Loucy (cell line): ENCODE measurements at regions not wholly inside any gene's neighbourhood (a gene's known extent, or its start where the extent isn't known, plus 50 kb on each side); places are given as distances from the start of the nearest gene placed in this dataset.
A peak's percentile ranks its signal among the peaks of the same experiment; 100 is the strongest.

Source experiments
- H2AFZ ChIP-seq: fragments of 200-600 bp; sonication (generic); 2 replicates; pipeline ENCODE4 v1.6.0; 2016; ENCODE audit warnings: antibody characterized with exemption, mild to moderate bottlenecking, low read length, moderate library complexity
- H3F3A ChIP-seq: fragments of 200-600 bp; 2 replicates; pipeline ENCODE4 v1.6.0; 2016; ENCODE audit warnings: antibody characterized with exemption, low read depth, mild to moderate bottlenecking
- H3K27me3 ChIP-seq: fragments of 200-600 bp; sonication (generic); 2 replicates; pipeline ENCODE4 v1.6.1; 2014; ENCODE audit warnings: low read length, mild to moderate bottlenecking; ENCODE audit not compliant: insufficient read depth, poor library complexity, severe bottlenecking
- H3K36me3 ChIP-seq: fragments of 200-600 bp; sonication (generic); 2 replicates; pipeline ENCODE4 v1.6.1; 2016; ENCODE audit warnings: low read length; ENCODE audit not compliant: insufficient read depth
- H3K4me1 ChIP-seq: fragments of 200-600 bp; sonication (generic); 2 replicates; pipeline ENCODE4 v1.5.1; 2014; ENCODE audit warnings: low read length, mild to moderate bottlenecking; ENCODE audit not compliant: insufficient read depth, poor library complexity, severe bottlenecking
- H3K4me2 ChIP-seq: fragments of 200-600 bp; sonication (generic); 2 replicates; pipeline ENCODE4 v1.6.0; 2014; ENCODE audit warnings: antibody characterized with exemption, low read length, low read depth, mild to moderate bottlenecking; ENCODE audit not compliant: poor library complexity, severe bottlenecking
- H3K4me3 ChIP-seq: fragments of 200-600 bp; sonication (generic); 2 replicates; pipeline ENCODE4 v1.5.1; 2014; ENCODE audit warnings: low read length, mild to moderate bottlenecking, mixed read lengths; ENCODE audit not compliant: poor library complexity, severe bottlenecking
- H3K79me2 ChIP-seq: fragments of 200-600 bp; sonication (generic); 2 replicates; pipeline ENCODE4 v1.6.1; 2014; ENCODE audit warnings: low read length; ENCODE audit not compliant: insufficient read depth
- H3K9ac ChIP-seq: fragments of 200-600 bp; sonication (generic); 2 replicates; pipeline ENCODE4 v1.6.0; 2014; ENCODE audit warnings: mild to moderate bottlenecking, low read depth, low read length, moderate library complexity; ENCODE audit not compliant: poor library complexity, severe bottlenecking
- H3K9me2 ChIP-seq: fragments of 200-600 bp; sonication (generic); replicated peaks from 2 replicates; pipeline ENCODE4 v1.6.1; 2016; ENCODE audit warnings: low read depth, low read length, mixed read lengths
- H3K9me3 ChIP-seq: fragments of 200-600 bp; sonication (generic); 2 replicates; pipeline ENCODE4 v1.6.1; 2014; ENCODE audit warnings: mild to moderate bottlenecking, antibody characterized with exemption, low read length, low read depth; ENCODE audit not compliant: insufficient read depth
- H4K20me1 ChIP-seq: fragments of 200-600 bp; sonication (generic); 2 replicates; pipeline ENCODE4 v1.6.0; 2014; ENCODE audit warnings: antibody characterized with exemption, low read length, mild to moderate bottlenecking; ENCODE audit not compliant: insufficient read depth, poor library complexity, severe bottlenecking
- CTCF ChIP-seq: fragments of 200-600 bp; sonication (generic); conservative IDR thresholded peaks from 2 replicates; pipeline ENCODE4 v1.5.1; 2014; ENCODE audit warnings: mild to moderate bottlenecking, antibody characterized with exemption, low read length
- EZH2phosphoT487 ChIP-seq: fragments of 200-600 bp; IDR thresholded peaks from 2 replicates; pipeline ENCODE4 v1.6.1; 2018; ENCODE audit warnings: antibody characterized with exemption, mild to moderate bottlenecking, moderate library complexity, borderline replicate concordance

DNA sequence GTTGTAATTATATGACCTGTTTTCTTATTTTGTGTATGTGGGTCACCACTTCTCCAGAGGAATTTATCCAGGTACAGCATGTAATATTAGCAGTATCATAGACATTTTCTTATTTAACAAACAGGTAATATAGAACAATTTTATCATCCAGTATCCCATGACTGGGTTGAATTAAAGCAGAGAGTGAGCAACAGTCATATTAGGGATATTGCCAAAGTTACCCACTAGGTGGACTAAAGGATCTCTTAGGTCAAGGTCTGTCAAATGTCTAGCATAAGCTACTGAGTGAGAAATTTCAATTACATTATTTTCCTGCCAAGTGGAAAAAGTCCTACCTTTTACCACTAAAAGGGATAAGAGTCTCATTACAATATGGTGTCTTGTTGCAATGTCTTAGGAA is 62.1 kb upstream of the TRIM9 start:
- TF ChIP-seq CTCF (peak; percentile 80), EZH2phosphoT487 (no peak)
- H3K9ac ChIP-seq = no peak overlapping the region
- no peaks in the 10 kb centered on the region for H3K9me2 ChIP-seq
- H3K27me3 ChIP-seq = no peaks in the 10 kb centered on the region
- H3F3A ChIP-seq = no peaks in the 10 kb centered on the region
- H3K4me3 ChIP-seq = no peak overlapping the region
- no peaks in the 10 kb centered on the region for H4K20me1 ChIP-seq
- no peaks in the 10 kb centered on the region for H3K4me1 ChIP-seq
- H3K4me2 ChIP-seq = no peak overlapping the region
- no peak overlapping the region for H2AFZ ChIP-seq
- H3K9me3 ChIP-seq = no peaks in the 10 kb centered on the region
- no peaks in the 10 kb centered on the region for H3K79me2 ChIP-seq
- H3K36me3 ChIP-seq = no peaks in the 10 kb centered on the region

DNA sequence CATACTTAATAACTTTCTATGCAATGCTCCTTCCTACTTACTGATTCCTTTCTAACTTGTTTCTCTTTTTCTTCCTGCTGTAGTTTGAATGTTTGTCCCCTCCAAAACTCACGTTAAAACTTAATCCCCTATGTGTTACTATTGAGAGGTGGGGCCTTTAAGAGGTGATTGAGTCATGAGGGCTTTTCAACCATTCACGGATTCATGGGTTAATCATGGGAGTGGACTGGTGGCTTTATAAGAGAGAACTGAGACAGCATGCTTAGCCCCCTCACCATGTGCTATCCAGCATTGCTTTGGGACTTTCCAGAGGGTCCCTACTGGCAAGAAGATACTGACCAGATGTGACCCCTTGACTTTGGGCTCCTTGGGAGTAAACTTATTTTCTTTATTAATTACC is 66.0 kb upstream of the TRIM9 start:
- TF ChIP-seq EZH2phosphoT487 = no peak
- TF ChIP-seq CTCF = no peak
- H2AFZ ChIP-seq = 0 out of 2 replicates have a peak overlapping the region, but pooled peaks have one; percentile 21

GRCh38 chr14:51165415-51165814 is 70.5 kb upstream of the TRIM9 start:
- H3K27me3 ChIP-seq = no peaks in the 10 kb centered on the region
- no peak overlapping the region for H2AFZ ChIP-seq
- H3K4me2 ChIP-seq = no peak overlapping the region
- TF ChIP-seq EZH2phosphoT487 (no peak), CTCF (no peak)
- no peaks in the 10 kb centered on the region for H3K36me3 ChIP-seq
- no peaks in the 10 kb centered on the region for H3K9me2 ChIP-seq
- no peak overlapping the region for H3K4me3 ChIP-seq
- no peaks in the 10 kb centered on the region for H3F3A ChIP-seq
- no peaks in the 10 kb centered on the region for H3K79me2 ChIP-seq
- no peaks in the 10 kb centered on the region for H3K9me3 ChIP-seq
- no peak overlapping the region for H3K9ac ChIP-seq
- no peaks in the 10 kb centered on the region for H4K20me1 ChIP-seq
- H3K4me1 ChIP-seq = no peaks in the 10 kb centered on the region

More for the DNA sequence above, 66.0 kb upstream of the TRIM9 start:
- Histone ChIP-seq H3K4me1 (no peaks in the 10 kb centered on the region), H3K9me3 (no peaks in the 10 kb centered on the region), H3K4me3 (no peak overlapping the region), H3K9ac (no peak overlapping the region), H3K27me3 (no peaks in the 10 kb centered on the region), H3F3A (no peaks in the 10 kb centered on the region), H3K79me2 (no peaks in the 10 kb centered on the region), H3K4me2 (no peak overlapping the region), H4K20me1 (no peaks in the 10 kb centered on the region), H3K36me3 (no peaks in the 10 kb centered on the region), H3K9me2 (no peaks in the 10 kb centered on the region)
